Trophoblast cell (in vitro differentiated cells and primary cell): ENCODE measurements at regions not wholly inside any gene's neighbourhood (a gene's known extent, or its start where the extent isn't known, plus 50 kb on each side); places are given as distances from the start of the nearest gene placed in this dataset.

Source experiments
- DNase-seq, 2 donors: peaks; one replicate each; pipeline ENCODE4 v3.0.0-alpha.2; 2016
- H2AFZ ChIP-seq: 2 replicates; pipeline ENCODE4 v1.6.1; 2013; ENCODE audit warnings: low read length, moderate library complexity, mild to moderate bottlenecking; ENCODE audit not compliant: insufficient read depth, poor library complexity
- H2AK5ac ChIP-seq: 2 replicates; pipeline ENCODE4 v1.6.1; 2013; ENCODE audit warnings: mild to moderate bottlenecking, low read length
- H2BK120ac ChIP-seq: 2 replicates; pipeline ENCODE4 v1.6.1; 2013; ENCODE audit warnings: low read length, mild to moderate bottlenecking, moderate library complexity; ENCODE audit not compliant: insufficient read depth, poor library complexity
- H2BK12ac ChIP-seq: 2 replicates; pipeline ENCODE4 v1.6.1; 2013; ENCODE audit warnings: mild to moderate bottlenecking, low read length, moderate library complexity
- H2BK5ac ChIP-seq: 2 replicates; pipeline ENCODE4 v1.6.1; 2013; ENCODE audit warnings: low read length, low read depth, moderate library complexity, mild to moderate bottlenecking; ENCODE audit not compliant: poor library complexity
- H3K14ac ChIP-seq: 2 replicates; pipeline ENCODE4 v1.6.1; 2013; ENCODE audit warnings: mild to moderate bottlenecking, low read length
- H3K18ac ChIP-seq: 2 replicates; pipeline ENCODE4 v1.6.1; 2013; ENCODE audit warnings: mild to moderate bottlenecking, low read length
- H3K23ac ChIP-seq: 2 replicates; pipeline ENCODE4 v1.6.1; 2013; ENCODE audit warnings: low read length
- H3K27ac ChIP-seq: 2 replicates; pipeline ENCODE4 v1.5.1; 2013; ENCODE audit warnings: low read depth, mild to moderate bottlenecking, inconsistent platforms, low read length, moderate library complexity
- H3K27me3 ChIP-seq: 2 replicates; pipeline ENCODE4 v1.6.1; 2013; ENCODE audit warnings: inconsistent platforms, mild to moderate bottlenecking, low read length, moderate library complexity; ENCODE audit not compliant: insufficient read depth
- H3K36me3 ChIP-seq, 2 experiments: 1 replicate in 1 of 2; 2 replicates in 1 of 2; pipeline ENCODE4 v1.6.1; 2013; ENCODE audit warnings: low read length in 2 of 2, mild to moderate bottlenecking in 2 of 2, moderate library complexity in 1 of 2; ENCODE audit not compliant: insufficient read depth in 2 of 2, control insufficient read depth in 1 of 2
- H3K4ac ChIP-seq: 2 replicates; pipeline ENCODE4 v1.6.1; 2013; ENCODE audit warnings: low read depth, mild to moderate bottlenecking, low read length, moderate library complexity
- H3K4me1 ChIP-seq, 2 experiments: 1 replicate in 1 of 2; 2 replicates in 1 of 2; pipeline ENCODE4 v1.6.1; 2013; ENCODE audit warnings: low read length in 2 of 2, mild to moderate bottlenecking in 2 of 2, moderate library complexity in 1 of 2; ENCODE audit not compliant: insufficient read depth in 2 of 2, control insufficient read depth in 1 of 2
- H3K4me2 ChIP-seq: 2 replicates; pipeline ENCODE4 v1.6.1; 2013; ENCODE audit warnings: inconsistent platforms, mild to moderate bottlenecking, low read length, moderate library complexity
- H3K4me3 ChIP-seq: 2 replicates; pipeline ENCODE4 v1.5.1; 2013; ENCODE audit warnings: mild to moderate bottlenecking, low read depth, low read length, inconsistent platforms
- H3K79me1 ChIP-seq: one replicate; pipeline ENCODE4 v1.6.1; 2013; ENCODE audit warnings: low read length
- H3K79me2 ChIP-seq: 2 replicates; pipeline ENCODE4 v1.6.1; 2013; ENCODE audit warnings: low read length, mild to moderate bottlenecking; ENCODE audit not compliant: control insufficient read depth, insufficient read depth, poor library complexity
- H3K9ac ChIP-seq: 2 replicates; pipeline ENCODE4 v1.6.1; 2013; ENCODE audit warnings: mild to moderate bottlenecking, low read length
- H3K9me3 ChIP-seq: 2 replicates; pipeline ENCODE4 v1.6.1; 2013; ENCODE audit warnings: low read depth, mild to moderate bottlenecking, control low read depth, inconsistent platforms, low read length; ENCODE audit not compliant: insufficient read depth
- H4K12ac ChIP-seq: 2 replicates; pipeline ENCODE4 v1.6.1; 2013; ENCODE audit warnings: low read depth, mild to moderate bottlenecking, low read length, moderate library complexity
- H4K8ac ChIP-seq: 2 replicates; pipeline ENCODE4 v1.6.1; 2013; ENCODE audit warnings: low read depth, mild to moderate bottlenecking, low read length, moderate library complexity
- H4K91ac ChIP-seq: one replicate; pipeline ENCODE4 v1.6.1; 2013; ENCODE audit warnings: low read depth, mild to moderate bottlenecking, low read length, moderate library complexity
- WGBS: extraction: QIAGEN DNeasy Blood & Tissue Kit; methylation state at CpG from one replicate; pipeline ENCODE4 v1.1.7; 2013; ENCODE audit warnings: missing lambda C conversion rate; ENCODE audit not compliant: insufficient read length, insufficient coverage; ENCODE audit errors: extremely low coverage; 5-methylcytosine and 5-hydroxymethylcytosine counted together

DNA sequence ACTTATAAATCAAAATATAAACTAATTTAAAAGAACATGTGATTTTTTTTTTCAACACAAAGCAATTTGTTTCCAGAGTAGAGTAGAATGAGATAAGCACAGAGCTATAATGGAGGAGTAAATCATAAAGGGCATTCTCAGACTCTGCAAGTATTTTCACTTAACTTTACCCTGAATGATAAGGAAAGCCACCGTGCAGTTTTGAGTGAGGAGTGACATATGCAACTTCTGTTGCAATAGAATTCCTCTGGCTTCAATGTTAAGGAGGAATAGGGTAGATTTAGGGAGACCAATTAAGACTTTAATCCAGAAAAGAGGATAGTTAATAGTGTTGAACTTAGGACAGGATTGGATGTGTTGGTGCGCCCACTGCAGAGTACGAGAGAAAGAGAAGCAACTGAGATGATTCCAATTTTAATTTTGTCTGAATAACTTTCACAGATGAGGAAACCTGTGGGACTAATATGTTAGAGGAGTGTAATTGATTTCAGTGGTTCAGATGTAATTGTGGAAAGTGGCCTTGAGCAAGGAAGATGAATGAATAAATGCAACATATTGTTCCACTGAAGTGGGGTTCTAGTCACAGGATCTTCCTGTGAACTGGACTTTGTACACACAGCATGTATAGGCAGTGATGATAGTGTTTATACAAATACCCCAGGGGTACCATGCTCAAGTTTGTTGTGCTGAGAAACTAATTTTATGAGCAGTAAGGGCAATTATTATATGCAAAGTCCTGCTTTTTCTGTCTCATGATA, 255.5 kb upstream of the ANO3 start:
- no peaks in the 10 kb centered on the region for H3K36me3 ChIP-seq
- H3K4me2 ChIP-seq = no peak overlapping the region
- no peaks in the 10 kb centered on the region for H3K9me3 ChIP-seq
- no CpG with 5 or more reads among the region's 3 CpGs for WGBS
- no peak overlapping the region for H2BK12ac ChIP-seq
- no peak overlapping the region for H2AK5ac ChIP-seq
- no peak overlapping the region for H2BK5ac ChIP-seq
- no peak overlapping the region for H3K14ac ChIP-seq
- no peak overlapping the region for H3K4me3 ChIP-seq
- no peak overlapping the region for H3K18ac ChIP-seq
- H3K27ac ChIP-seq = no peak overlapping the region
- no peak overlapping the region for H4K8ac ChIP-seq
- no peak overlapping the region for H4K12ac ChIP-seq
- H3K4ac ChIP-seq = no peak overlapping the region
- no peaks in the 10 kb centered on the region for H3K27me3 ChIP-seq
- DNase-seq = peak in 1 of 2 donors; percentile 56
- no peaks in the 10 kb centered on the region for H3K79me2 ChIP-seq
- no peak overlapping the region for H4K91ac ChIP-seq
- no peak overlapping the region for H2AFZ ChIP-seq
- no peaks in the 10 kb centered on the region for H3K79me1 ChIP-seq
- H3K23ac ChIP-seq = no peak overlapping the region
- H3K9ac ChIP-seq = no peak overlapping the region
- no peak overlapping the region for H2BK120ac ChIP-seq
- H3K4me1 ChIP-seq = no peaks in the 10 kb centered on the region

DNA sequence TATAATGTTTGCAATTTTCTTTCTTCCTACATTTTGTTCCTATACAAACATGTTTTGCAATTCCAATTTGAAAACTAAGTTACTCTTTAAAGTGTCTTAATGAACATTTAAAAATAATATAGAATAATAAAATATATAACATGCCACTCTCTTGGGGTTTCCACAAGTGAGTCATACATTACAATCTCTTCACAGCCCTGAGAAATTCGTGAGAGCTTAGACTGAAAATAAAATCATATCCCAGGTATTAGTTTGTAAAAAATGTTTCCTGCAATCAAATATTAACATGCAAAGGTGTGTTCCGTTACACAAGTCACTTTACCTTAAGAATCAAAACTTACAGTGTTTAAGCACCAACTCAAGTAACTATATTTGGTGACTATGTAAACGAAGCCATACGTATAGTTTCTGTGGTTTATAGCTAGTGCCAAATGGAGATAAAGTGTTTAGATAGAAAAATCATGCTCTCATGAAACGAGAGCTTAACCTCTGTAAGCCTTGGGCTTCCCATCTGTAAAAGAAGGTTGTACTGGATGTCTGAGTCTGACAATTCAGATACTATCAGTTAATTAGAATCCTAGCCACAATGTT, 253.6 kb upstream of the ANO3 start:
- Histone ChIP-seq H3K23ac (no peak overlapping the region), H3K27me3 (no peaks in the 10 kb centered on the region), H3K14ac (no peak overlapping the region), H3K79me2 (no peaks in the 10 kb centered on the region), H3K27ac (no peak overlapping the region), H2AK5ac (no peak overlapping the region), H4K8ac (no peak overlapping the region), H3K36me3 (no peaks in the 10 kb centered on the region), H3K4me2 (no peak overlapping the region), H2AFZ (no peak overlapping the region), H4K91ac (no peak overlapping the region), H2BK120ac (no peak overlapping the region), H3K4me3 (no peak overlapping the region), H4K12ac (no peak overlapping the region), H3K18ac (no peak overlapping the region), H2BK5ac (no peak overlapping the region), H3K4ac (no peak overlapping the region), H3K4me1 (no peaks in the 10 kb centered on the region), H3K9ac (no peak overlapping the region), H3K9me3 (no peaks in the 10 kb centered on the region), H2BK12ac (no peak overlapping the region), H3K79me1 (no peaks in the 10 kb centered on the region)
- DNase-seq = no peak
- no CpG with 5 or more reads among the region's 5 CpGs for WGBS

DNA sequence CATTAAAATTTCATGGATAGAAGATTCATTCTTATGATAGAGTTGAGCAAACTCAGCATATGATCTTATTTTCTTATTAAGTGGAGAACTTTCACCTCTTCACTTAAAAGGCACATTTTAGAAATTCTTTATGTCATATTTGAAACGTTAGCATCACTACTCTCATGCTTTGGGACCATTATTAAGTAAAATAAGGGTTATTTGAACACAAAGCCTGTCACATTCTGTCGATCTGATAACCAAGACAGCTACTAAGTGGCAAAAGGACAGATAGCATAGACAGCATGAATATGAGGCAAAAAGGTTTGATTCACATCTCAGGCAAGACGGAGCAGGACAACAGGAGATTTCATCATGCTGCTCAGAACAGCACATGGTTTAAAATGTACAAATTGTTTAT, 247.6 kb upstream of the ANO3 start:
- H3K4me2 ChIP-seq = no peak overlapping the region
- no peak overlapping the region for H3K9ac ChIP-seq
- no peaks in the 10 kb centered on the region for H3K9me3 ChIP-seq
- no peaks in the 10 kb centered on the region for H3K4me1 ChIP-seq
- H3K27ac ChIP-seq = no peak overlapping the region
- no peak overlapping the region for H4K12ac ChIP-seq
- no peak overlapping the region for H4K91ac ChIP-seq
- no peak overlapping the region for H2BK120ac ChIP-seq
- H4K8ac ChIP-seq = no peak overlapping the region
- no peak overlapping the region for H3K14ac ChIP-seq
- DNase-seq = peak in 1 of 2 donors; percentile 13
- H3K18ac ChIP-seq = no peak overlapping the region
- no peak overlapping the region for H3K4ac ChIP-seq
- WGBS = no CpG with 5 or more reads among the region's 3 CpGs
- H3K27me3 ChIP-seq = no peaks in the 10 kb centered on the region
- no peaks in the 10 kb centered on the region for H3K79me2 ChIP-seq
- no peak overlapping the region for H2AFZ ChIP-seq
- no peak overlapping the region for H2AK5ac ChIP-seq
- no peaks in the 10 kb centered on the region for H3K36me3 ChIP-seq
- no peak overlapping the region for H3K23ac ChIP-seq
- no peak overlapping the region for H2BK5ac ChIP-seq
- H3K4me3 ChIP-seq = no peak overlapping the region
- no peak overlapping the region for H2BK12ac ChIP-seq
- no peaks in the 10 kb centered on the region for H3K79me1 ChIP-seq

DNA sequence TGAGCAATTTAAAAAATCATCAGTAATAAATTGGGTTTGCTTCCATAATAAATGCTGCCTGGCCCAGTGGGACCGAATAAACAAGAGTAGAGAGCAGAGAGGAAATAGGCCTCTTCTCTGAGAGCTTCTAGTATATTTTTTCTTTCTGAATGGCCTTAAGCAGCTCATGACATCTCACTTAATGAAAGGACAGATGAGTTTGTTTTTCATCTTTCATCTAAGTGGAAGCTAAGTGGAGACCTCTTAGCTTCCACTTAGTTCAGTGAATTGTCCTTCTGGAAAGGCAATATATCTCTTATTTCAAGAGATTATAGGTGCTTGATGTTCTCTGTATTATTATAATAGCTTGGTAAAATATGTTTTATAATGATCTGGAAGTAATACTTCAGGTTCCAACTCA, 245.9 kb upstream of the ANO3 start:
- Histone ChIP-seq H3K14ac (no peak overlapping the region), H2AFZ (no peak overlapping the region), H3K9me3 (no peaks in the 10 kb centered on the region), H3K27me3 (no peaks in the 10 kb centered on the region), H2AK5ac (no peak overlapping the region), H4K91ac (no peak overlapping the region), H4K8ac (no peak overlapping the region), H3K4me2 (no peak overlapping the region), H3K4ac (no peak overlapping the region), H3K9ac (no peak overlapping the region), H3K27ac (no peak overlapping the region), H3K23ac (no peak overlapping the region), H3K79me1 (no peaks in the 10 kb centered on the region), H2BK12ac (no peak overlapping the region), H3K79me2 (no peaks in the 10 kb centered on the region), H2BK120ac (no peak overlapping the region), H3K4me3 (no peak overlapping the region), H2BK5ac (no peak overlapping the region), H3K36me3 (no peaks in the 10 kb centered on the region), H3K4me1 (no peaks in the 10 kb centered on the region), H4K12ac (no peak overlapping the region), H3K18ac (no peak overlapping the region)
- no CpG with 5 or more reads among the region's 1 CpG for WGBS
- DNase-seq = no peak
